ENCODE measurements at regions not wholly inside any gene's neighbourhood (a gene's known extent, or its start where the extent isn't known, plus 50 kb on each side); places are given as distances from the start of the nearest gene placed in this dataset.

DNA sequence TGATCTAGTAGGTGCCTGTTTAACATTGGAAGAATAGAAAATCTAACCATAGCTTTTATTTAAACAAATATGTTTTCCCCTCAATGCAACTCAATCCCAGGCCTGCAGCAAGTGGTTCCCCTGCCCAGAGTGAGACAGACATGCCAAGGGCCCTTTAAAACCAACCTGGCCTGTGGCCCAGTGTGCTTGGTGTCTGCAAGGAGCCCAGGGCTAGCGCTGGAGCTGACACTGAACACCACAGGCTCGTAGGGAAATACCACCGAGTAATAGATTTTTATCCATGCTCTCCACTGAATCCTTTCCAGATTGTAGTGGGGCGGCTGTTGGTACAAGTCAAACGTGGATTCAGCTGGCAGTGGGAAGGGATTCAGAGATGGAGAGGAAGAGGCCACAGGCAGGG, 95.6 kb upstream of the NRXN3 start:
- TF ChIP-seq, protein P1, sequence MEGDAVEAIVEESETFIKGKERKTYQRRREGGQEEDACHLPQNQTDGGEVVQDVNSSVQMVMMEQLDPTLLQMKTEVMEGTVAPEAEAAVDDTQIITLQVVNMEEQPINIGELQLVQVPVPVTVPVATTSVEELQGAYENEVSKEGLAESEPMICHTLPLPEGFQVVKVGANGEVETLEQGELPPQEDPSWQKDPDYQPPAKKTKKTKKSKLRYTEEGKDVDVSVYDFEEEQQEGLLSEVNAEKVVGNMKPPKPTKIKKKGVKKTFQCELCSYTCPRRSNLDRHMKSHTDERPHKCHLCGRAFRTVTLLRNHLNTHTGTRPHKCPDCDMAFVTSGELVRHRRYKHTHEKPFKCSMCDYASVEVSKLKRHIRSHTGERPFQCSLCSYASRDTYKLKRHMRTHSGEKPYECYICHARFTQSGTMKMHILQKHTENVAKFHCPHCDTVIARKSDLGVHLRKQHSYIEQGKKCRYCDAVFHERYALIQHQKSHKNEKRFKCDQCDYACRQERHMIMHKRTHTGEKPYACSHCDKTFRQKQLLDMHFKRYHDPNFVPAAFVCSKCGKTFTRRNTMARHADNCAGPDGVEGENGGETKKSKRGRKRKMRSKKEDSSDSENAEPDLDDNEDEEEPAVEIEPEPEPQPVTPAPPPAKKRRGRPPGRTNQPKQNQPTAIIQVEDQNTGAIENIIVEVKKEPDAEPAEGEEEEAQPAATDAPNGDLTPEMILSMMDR (optimal IDR thresholded peaks at IDR 0.05 in 1 of 3, IDR thresholded peaks at IDR 0.05 in 1 of 3, conservative IDR thresholded peaks at IDR 0.05 in 1 of 3; ENCODE audit: extremely low read depth in 1 of 3, insufficient read depth in 2 of 3, low read length in 3 of 3) = no peak
- no peak for TF ChIP-seq EZH2 (IDR thresholded peaks at IDR 0.05; ENCODE audit: low read length)

Data from keratinocyte (primary cell).